ENCODE measurements at regions not wholly inside any gene's neighbourhood (a gene's known extent, or its start where the extent isn't known, plus 50 kb on each side); places are given as distances from the start of the nearest gene placed in this dataset.

DNA sequence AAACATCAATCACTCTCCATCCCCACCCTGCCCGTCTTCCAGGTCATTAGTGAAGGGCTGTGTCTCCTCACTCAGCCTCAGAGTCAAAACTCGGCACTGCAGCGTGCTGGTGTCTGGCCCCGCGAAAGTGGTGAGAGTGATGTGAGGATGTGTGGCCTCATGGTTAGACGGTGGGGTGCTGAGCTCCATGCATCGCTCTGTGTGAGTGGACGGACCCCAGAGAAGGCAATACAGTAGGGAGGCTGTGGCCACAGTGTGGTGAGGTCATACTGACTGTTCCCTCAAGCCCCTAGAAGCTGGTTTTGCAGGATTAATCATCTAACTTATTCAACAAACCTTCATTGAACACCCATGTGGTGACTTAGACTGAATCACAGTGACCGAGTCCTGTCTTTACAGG lies 329.9 kb upstream of the AJAP1 start:
- no peak for DNase-seq (ENCODE audit: low spot score)

DNA sequence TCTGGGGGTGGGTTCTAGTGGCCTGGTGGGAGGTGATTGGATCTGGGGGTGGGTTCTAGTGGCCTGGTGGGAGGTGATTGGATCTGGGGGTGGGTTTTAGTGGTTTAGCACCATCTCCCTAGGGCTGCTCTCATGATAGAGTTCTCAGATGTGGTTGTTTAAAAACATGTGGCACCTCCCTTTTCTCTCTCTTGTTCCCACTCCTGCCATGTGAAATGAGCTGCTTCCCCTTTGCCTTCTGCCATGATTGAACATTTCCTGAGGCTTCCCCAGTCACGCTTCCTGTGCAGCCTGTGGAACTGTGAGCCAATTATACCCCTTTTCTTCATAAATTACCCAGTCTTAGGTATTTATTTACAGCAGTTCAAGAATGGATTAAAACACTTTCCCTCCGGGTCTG lies 327.3 kb upstream of the AJAP1 start:
- DNase-seq (ENCODE audit: low spot score): no peak

DNA sequence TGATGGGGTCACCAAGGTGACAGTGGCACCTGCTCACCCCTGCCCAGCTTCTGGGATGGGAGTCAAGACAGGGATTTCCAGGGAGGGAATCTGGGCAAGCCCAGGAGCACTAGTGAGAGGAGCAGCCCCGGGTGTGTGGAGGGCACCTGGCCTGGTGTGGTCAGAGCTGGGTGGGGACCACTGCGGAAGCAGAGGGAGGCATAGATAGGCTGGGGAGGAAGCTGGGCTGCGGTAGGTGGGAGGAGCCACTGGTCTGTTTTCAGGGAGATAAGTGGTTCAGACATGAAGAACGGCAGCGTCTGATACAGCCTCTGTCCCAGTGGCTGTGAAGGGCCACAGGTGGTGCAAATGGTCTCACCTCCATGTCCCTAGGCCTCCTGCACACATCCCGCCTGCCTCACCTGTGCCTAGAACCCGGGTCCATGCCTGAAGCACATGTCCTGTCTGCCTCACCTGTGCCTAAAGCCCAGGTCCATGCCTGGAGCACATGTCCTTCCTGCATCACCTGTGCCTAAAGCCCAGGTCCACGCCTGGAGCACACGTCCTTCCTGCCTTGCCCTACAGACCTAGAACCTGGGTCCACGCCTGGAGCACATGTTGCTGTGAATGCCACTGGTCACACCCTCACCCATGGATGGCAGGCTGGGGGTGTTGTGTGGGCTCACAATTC lies 325.9 kb upstream of the AJAP1 start:
- no peak for DNase-seq (ENCODE audit: low spot score)

DNA sequence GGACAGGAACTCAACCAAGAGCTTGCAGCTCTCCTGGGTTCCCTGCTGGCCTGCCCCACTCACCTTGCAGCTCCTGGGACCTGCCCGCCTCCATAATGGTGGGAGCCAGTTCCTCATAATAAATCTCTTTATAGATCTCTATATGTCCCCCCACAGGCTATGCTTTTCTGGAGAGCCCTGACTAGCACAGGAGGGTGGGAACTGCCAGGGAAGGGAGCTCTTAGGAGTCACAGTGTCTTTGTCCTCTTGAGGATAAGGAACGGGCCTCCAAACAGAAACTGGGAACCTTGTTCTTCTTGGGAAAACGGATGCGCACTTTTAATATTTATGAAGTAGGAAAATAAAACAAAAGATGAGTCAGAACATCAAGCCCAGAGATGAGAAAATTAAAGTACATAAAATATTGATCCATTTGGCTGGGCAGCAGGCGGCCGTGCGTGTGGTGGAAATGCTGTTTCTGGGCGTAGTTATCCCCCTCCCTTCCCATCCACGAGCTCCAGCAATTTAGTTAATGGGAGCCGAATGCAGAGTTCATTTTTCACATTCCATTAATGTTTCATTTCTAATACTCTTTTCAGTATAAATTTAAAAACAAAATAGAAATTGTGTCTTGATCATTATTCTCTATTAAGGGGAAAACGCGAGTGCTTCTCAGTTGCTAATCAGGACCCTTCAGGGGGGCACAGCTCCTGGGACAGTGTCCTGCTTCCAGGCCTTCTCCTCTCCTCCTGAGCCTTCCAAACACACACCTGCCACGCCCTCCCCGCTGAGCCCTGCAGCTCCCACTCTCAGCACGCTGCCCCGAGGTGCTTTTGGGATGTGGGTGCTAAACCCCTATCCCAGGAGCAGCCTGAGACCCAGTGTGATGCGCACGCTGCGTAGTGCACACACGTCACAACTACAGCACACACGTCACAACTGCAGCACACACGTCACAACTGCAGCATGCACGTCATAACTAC lies 323.3 kb upstream of the AJAP1 start:
- DNase-seq (ENCODE audit: low spot score): no peak

DNA sequence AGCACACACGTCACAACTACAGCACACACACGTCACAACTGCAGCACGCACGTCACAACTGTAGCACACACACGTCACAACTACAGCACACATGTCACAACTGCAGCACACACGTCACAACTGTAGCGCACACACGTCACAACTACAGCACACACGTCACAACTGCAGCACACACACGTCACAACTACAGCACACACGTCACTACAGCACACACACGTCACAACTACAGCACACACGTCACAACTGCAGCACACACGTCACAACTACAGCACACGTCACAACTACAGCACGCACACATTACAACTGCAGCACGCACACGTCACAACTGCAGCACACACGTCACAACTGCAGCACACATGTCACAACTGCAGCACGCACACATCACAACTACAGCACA lies 322.6 kb upstream of the AJAP1 start:
- no peak for DNase-seq (ENCODE audit: low spot score)

DNA sequence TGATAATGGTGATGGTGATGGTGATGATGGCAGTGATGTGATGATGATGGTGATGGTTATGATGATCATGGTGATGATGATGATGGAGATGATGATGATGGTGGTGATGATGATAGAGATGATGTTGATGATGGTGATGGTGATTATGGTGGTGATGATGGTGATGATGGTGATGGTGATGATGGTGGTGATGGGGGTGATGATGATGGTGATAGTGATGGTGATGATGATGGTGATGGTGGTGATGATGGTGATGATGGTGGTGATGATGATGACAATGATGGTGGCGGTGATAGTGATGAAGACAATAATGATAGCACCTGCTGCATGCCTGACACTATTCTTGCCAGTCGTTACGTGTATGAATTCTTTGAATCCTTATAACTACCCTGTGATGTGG lies 317.9 kb upstream of the AJAP1 start:
- no peak for DNase-seq (ENCODE audit: low spot score)

DNA sequence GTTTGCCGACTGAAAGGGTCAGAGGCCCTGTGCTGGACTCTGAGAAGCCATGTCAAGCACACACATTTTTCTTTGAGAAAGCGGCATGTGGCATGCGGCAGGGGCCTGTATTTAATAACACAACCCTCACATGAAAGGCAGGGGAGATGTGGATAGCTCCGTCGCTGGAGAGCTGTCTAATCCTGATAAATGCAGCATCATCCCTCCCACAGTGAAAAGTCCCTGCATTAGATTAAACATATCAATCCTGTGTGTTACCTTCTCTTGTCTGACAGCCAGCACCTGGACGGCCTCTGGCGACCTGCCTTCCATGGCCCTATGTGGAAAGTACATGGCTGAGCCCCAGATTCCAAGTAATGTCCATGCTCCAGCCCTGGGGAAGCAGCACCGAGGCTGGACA lies 313.0 kb upstream of the AJAP1 start:
- DNase-seq (ENCODE audit: low spot score): no peak

DNA sequence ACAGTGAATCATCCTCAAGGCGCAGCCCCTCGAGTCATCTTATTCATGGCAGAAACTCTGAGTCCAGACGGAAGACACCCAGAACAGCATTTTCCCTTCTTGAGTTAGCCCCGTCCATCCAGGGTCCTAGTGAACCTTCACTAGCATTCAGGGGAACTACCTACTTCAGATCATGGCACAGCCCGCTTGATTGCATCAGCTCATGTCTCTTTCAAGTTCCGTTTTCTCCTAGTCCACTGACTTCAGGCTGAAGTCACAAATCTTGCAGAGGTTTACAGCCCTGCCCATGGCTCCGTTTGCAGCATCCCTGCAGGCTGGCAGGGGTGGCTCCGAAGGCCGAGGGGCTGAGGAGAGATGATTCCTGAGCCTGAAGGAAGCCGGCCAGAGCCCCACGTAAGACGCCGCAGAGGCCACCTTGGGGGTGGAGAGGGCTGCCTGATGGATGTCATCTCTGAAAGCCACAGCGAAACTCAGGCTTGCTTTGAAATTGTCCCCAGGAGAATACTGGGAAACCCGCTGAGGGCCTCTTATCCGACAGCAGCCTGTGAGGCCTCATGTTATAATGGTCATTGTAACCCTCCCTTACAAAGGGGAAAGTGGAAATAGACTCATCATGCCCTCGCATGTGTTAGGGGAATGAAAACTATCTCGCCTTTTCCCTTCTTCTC lies 310.2 kb upstream of the AJAP1 start:
- no peak for DNase-seq (ENCODE audit: low spot score)

DNA sequence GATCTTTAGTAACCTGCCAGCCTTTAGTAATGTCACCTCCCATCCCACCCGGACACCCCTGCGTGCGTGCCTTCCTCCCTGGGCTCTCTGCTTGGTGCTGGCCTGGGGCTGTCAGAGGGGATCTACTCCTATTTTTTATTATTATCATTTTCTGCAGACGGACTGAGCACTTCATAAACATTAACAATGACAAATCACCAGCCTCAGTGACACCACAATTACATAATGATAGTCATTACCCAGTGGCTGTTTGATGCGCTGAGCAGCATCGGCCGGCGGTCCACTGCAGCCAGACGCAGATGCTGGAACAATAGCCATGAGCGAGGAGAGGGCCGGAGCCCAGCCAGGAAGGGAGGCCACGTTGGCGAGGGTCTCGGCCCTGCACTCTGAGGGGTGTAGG lies 309.3 kb upstream of the AJAP1 start:
- DNase-seq (ENCODE audit: low spot score): no peak

DNA sequence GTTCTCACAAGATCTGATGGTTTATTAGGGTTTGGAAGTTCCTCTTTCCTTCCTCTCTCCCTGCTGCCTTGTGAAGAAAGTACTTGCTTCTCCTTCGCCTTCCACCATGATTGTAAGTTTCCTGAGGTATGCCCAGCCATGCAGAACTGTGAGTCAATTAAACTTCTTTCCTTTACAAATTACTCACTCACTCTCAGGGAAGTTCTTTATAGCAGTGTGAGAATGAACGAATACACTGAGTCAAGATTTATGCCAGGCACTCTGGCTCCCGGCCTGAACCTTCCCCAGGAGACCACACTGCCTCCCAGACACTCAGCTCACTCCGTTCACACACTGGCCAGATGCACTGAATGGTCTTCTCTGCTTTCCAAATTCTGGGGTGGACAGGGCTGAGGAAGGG lies 308.3 kb upstream of the AJAP1 start:
- DNase-seq (ENCODE audit: low spot score): no peak

DNA sequence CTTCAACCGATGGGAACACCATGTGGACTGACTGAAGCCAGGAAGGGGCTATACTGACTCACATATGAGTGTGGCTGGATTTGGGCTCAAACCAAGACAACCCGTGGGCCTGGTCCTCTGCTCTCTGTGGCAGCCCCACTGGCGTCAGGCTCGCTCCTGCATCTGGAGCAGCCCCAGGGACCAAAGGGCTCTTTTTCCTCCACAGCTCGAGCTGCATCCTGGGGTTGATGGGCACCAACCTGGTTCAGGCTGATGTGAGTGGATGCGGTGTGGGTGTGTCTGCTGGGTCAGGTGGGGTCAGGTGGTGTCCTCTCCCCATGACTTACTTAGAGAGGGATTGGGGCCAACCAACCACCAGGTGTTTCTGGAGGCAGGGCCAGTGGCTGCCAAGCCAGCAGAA lies 303.0 kb upstream of the AJAP1 start:
- DNase-seq (ENCODE audit: low spot score): no peak

DNA sequence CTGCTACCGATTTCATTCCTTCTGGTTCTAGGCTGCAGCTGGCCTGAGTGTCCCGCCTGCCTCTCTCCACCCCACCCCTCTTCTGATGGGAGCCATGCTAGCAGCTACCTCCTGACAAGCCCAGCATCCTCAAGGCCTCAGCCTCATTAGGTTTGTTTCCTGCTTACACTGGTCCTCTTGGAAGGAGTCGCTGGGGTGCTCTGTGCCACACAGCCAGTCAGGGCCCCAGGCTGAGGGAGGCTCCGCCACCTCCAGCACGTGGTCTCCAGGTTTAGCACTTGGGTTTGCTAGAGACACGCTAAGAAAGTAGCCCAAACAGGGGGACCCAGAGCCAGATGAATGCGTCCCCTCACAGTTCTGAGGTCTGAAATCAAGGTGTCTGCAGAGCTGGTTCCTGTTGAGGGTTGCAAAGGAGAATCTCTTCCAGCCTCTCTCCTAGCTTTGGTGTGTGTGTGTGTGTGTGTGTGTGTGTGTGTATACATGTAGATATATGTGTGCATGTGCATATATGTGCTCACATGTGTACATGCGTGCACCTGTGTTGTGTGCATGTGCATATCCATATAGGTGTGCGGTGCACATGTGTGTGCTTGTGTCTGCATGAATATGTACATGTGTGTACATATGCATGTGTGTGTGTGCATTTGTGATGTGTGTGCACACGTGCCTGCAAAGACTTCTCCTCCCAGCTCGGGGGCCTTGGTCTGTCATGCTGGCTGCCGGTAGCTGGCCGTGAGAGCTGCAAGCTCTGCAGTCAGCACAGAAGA lies 301.1 kb upstream of the AJAP1 start:
- DNase-seq (ENCODE audit: low spot score): no peak

DNA sequence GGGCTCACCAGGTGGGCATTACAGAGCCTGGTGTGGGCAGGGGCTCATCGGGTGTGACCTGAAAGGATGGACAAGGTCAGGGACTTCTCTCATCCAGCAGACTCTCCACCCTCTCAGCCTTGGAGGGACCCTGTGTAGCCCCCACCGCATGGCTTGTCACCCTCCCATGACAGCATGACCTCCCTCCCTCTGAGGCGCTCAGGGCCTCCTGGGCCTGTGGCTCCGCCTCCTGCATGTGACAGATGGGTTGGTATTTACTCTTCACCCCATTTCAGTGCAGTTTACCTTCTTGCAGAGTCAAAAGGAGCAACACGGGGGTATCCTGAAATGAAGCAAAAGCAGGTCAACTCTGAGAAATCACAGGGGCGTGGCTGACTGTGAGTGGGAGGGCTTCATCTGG lies 298.6 kb upstream of the AJAP1 start:
- DNase-seq (ENCODE audit: low spot score): no peak

DNA sequence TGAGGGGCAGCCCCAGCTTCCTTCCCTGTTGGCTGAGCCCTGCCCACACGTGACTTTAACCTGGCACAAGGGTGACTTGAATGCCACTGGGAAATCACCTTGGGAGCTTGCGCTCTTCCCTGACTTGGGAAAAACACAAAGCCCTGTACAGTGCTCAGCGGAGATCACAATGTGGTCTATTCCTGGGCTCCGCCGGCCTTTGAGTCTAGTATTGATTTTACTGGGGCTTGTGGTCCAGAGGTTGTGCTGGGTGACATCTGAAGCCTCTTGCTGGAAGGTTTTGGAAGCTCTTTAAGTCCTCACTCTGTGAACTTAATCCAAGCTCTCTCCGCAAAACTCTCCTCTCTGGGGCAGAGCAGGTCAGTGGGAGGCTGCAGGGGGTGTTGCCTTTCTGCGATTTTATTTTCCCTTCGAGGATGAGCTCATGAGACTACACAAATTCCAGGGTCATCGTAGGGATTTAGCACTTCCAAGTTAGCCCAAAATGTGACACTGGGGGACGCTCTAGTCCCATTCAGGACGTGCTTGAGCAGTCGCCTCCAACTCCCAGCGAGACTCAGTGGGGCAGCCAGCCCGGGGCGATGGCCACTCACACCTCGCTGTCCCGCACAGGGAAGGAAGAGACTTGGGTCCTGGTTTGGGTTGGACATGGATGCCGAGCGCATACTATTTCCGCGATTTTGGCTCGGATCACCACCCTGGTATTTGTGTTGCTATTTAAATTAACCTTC lies 291.9 kb upstream of the AJAP1 start:
- no peak for DNase-seq (ENCODE audit: low spot score)

DNA sequence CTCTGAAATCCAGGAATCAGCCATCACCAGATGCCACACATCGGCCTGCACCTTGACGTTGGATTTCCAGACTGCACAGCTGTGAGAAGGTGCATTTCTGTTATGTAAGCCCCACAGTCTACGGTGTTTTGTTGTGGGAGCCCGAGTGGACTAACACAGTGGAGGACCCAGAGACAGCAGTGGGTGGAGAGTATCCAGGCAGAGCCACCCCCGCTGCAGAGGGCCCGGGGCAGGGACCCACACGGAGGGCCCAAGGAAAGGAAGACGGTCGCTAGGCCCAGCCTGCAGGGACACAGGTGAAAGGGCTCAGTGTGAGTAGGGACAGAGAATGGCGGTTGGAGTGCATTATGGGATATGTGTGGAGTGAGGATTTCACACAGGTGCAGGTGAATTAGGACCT lies 288.3 kb upstream of the AJAP1 start:
- DNase-seq (ENCODE audit: low spot score): no peak

DNA sequence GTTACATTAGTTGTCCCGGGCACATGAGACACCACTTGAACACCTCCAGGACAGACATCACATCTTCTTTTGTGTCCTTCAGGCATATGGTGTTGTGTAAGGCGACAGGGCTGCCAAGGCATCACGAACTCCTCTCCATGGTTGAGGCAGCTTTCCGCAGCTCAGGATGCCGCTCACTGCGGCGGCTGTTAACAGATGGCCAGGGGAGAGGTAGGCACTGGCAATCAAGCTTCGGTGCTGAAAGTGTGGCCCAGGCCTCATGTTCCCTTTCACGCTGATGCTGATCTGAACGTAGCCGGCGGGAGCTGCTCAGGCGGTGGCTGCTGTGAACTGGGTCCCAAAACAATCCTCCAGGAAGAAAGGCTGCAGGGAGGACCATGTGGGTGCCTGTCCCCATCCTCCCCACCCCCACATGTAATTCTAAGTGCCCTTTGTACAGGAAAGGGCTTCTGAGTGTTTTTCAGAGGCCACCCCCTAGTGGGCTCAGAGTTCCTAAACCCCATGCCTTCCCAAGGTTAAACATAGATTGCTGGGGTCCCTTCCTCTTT lies 287.1 kb upstream of the AJAP1 start:
- DNase-seq (ENCODE audit: low spot score): no peak

DNA sequence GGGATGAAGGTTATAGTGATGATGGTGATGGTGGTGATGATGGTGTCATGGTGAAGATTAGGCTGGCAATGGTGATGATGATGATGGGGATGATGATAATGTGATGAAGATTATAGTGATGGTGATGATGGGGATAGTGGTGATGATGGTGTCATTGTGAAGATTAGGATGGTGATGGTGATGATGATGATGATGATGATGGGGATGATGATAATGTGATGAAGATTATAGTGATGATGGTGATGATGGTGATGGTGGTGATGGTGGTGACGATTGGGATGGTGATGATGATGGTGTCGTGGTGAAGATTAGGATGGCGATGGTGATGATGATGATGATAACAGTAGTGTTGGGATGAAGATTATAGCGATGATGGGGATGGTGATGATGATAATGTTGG lies 285.1 kb upstream of the AJAP1 start:
- no peak for DNase-seq (ENCODE audit: low spot score)

DNA sequence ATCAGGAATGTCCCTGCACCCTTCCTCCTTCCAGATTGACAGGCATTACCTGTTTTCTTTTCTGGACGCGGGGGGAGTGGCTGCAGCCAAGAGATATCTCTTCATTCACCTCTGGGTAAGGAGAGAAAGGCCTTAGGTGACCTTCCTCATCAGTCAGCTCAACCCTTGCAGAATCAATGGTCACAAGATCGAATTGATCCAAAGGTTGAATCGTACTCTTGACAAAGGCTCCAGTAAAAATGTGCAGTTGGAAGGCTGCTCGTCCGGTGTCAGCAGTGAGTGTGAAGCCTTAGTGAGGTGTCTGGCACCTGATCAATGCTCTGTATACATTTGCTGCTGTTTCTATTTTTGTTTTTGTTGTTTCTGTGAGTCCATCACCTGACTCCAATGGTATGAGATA lies 282.6 kb upstream of the AJAP1 start:
- DNase-seq (ENCODE audit: low spot score): no peak

DNA sequence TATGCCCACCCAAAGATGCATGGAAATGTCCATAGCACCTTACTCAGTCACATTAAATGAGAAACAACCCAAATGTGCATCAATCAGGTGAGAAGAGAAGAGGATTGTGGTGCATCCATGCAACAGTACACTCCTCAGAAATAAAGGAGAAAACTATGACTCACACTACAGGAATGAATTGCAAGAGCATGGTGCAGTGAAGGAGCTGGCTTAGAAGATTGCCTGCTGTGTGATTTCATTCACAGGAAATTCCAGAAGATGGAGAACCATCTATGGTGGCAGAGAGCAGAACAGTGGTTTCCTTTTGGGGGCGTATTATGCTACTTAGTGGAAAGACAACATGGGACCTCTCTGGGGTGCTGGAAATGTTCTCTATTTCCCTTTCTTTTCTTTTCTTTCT lies 278.6 kb upstream of the AJAP1 start:
- DNase-seq (ENCODE audit: low spot score): no peak

DNA sequence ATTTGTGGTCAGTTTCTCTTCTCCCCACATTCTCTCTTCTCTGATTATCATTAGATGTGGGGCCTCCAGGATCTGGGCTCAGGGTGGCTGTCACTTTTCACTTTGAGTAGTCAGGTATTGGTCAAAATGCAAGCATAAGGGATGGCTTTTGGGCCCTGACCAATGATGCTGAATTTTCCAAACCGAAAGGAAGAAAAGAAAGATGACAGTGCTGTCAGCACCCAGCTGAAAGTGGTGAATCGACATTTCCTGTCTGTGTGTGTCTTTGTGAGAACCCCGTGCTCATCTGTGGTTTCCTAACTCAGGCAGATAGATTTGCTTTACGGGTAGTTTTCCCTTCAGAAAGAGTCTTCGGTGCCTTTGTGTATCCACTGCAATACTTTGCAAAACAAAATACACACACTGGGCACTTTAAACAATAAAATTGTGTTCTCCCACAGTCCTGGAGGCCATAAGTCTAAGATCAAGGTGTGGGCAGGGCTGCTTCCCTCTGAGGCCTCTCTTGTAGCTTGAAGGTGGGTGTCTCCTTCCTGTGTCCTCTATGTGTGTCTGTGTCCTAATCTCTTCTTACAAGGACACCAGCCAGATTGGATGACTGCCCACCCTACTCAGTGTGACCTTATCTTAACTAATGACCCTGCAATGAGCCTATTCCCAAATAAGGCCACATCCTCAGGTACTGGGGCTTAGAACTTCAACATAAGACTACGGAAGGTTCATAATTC lies 274.8 kb upstream of the AJAP1 start:
- DNase-seq (ENCODE audit: low spot score): no peak

All from CD4-positive, alpha-beta T cell treated with Interleukin-2 at 100 ng/mL for 4 hours (primary cell).